SH-SY5Y (cell line): ENCODE measurements at regions not wholly inside any gene's neighbourhood (a gene's known extent, or its start where the extent isn't known, plus 50 kb on each side); places are given as distances from the start of the nearest gene placed in this dataset.

ENCODE experiments used
- GATA2 ChIP-seq: IDR thresholded peaks from 2 replicates; pipeline ENCODE4 v1.6.1; 2011; ENCODE audit warnings: mild to moderate bottlenecking, low read depth, low read length
- GATA3 ChIP-seq: IDR thresholded peaks from 2 replicates; pipeline ENCODE4 v1.6.1; 2011; ENCODE audit warnings: low read depth, mild to moderate bottlenecking, low read length, moderate library complexity

DNA sequence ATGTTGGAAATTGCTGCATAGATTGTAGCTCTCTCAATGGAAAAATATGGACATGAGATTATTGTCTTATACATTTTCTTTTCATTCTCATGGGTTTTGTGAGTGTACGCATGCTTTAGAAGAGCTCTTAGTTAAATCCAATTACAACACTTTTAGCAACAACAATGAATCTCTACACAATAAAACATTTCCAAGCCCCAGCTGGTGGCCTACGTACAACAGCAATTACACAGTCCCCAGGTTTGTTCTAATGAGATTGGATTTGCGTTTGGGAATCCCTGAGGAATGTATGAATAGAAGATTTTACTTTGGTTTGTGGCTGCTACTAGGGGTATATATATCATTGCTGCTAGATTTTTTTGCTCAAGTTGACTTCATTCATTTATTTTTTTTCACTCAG, 98.6 kb downstream of the FHDC1 start:
- no peak for TF ChIP-seq GATA3
- TF ChIP-seq GATA2, result no peak

DNA sequence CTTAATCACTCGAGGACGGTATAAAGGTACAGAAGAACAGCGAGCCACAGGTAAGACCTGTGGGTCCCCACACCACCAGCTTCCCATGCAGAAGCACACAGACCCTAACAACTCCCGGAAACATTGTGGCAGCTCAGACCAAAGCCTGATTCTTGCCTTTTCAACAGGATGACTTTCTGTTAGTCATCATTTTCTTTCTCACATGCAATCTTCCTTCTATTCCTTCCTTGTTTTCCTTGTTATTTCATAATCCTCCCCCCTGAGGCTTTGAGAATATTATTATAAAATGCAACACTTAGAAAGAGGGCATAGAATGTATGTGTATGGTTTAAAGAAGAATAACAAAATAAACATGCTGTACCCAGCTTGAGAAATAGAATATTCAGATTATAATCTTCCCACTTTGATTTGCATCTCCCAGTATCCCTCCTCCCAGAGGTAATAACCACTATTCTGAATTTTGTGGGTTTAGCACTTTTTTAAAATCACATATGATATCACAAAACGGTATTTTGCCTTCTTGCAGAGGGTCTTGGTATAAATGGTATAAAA, 100.9 kb downstream of the FHDC1 start:
- TF ChIP-seq GATA2, result no peak
- no peak for TF ChIP-seq GATA3

DNA sequence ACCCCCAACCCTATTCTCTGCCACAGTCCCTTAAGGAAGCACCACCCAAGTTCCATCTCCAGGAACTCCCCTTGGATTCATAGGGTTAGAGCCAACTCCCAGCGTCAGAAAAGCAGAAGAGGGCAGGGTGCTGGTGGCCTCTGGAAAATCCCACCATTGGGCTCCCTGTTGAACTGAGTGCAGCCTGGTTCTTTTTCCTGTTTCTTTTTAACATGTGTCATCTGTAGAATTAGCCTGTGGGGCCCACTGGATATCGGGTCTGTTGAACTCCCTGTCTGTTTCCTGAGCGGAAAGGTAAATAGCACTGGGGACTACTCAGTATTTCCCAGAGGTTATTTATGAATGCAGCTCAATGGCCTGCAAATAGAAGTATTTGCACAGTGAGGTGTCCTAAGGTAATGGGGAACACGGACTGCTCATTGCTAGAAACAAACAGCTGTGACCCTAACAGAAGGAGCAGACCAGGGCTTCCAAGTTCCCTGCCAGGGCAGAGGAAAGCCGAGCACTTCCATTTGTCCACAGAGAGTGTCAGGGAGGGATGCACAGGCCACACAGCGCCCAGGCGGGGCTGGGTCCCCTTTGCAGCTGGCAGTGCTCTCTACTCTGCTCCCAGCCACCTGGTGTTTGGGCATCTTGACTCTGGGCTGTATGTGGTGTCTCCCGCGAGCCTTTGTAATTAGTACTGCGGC, 102.6 kb downstream of the FHDC1 start:
- TF ChIP-seq GATA3, result no peak
- no peak for TF ChIP-seq GATA2

DNA sequence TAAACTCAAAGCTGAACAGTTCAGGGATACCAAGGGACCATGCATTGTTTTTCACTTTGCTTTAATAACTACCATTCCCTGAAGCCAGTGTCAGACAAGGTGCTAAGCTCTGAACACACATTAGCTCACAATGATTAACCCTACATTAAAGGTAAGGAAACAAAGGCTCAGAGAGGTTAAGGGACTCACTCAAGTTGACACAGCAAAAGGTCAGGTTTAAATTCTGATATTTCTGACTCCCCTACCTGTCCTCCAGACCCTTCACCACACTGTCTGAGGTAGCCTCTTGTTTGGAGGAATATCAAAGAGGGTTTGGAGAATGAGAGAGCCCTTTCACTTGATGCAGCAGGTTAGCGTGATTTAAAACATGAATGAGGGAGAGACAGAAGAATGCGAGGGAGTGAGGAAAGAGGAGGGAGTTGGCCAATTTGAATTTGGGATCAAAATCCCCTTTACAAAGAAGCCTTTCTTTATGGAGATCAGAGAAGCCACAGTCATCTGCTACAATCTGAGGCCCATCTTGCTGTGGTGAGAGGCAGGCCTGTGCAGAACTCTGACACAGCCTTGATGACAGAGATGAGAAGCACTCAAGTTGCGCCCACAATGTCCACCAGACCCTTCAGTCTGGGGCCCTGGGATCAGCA, 103.5 kb downstream of the FHDC1 start:
- no peak for TF ChIP-seq GATA2
- no peak for TF ChIP-seq GATA3

DNA sequence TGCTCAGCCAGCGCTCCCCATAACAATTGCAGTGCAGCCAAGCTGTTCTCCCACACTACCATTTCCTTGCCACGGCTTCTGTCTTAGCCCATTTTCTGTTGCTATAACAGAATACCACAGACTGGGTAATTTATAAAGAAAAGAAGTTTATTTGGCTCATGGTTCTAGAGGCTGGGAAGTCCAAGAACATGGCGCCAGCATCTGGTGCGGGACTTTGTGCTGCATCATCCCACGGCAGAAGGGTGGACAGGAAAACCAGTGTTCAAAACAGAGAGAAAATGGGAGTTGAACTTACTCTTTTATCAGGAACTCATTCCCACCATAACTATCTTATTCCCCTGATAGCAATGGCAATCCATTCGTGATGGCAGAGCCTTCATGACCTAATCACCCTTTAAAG, 104.6 kb downstream of the FHDC1 start:
- no peak for TF ChIP-seq GATA3
- TF ChIP-seq GATA2, result no peak

DNA sequence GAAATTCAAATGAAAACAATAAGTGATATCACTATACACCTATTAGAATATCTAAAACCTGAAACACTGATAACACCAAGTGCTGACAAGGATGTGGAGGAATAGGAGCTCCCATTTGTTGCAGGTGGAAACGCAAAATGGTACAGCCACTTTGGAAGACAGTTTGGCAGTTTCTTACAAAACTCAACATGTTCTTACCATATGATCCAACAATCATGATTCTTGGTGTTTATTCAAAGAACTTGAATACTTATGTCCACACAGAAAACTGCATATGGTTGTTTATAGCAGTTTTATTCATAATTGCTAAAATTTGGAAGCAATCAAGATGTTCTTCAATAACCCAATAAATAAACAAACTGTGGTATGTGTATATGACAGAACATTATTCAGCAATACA, 107.9 kb downstream of the FHDC1 start:
- TF ChIP-seq GATA3, result no peak
- TF ChIP-seq GATA2, result no peak

DNA sequence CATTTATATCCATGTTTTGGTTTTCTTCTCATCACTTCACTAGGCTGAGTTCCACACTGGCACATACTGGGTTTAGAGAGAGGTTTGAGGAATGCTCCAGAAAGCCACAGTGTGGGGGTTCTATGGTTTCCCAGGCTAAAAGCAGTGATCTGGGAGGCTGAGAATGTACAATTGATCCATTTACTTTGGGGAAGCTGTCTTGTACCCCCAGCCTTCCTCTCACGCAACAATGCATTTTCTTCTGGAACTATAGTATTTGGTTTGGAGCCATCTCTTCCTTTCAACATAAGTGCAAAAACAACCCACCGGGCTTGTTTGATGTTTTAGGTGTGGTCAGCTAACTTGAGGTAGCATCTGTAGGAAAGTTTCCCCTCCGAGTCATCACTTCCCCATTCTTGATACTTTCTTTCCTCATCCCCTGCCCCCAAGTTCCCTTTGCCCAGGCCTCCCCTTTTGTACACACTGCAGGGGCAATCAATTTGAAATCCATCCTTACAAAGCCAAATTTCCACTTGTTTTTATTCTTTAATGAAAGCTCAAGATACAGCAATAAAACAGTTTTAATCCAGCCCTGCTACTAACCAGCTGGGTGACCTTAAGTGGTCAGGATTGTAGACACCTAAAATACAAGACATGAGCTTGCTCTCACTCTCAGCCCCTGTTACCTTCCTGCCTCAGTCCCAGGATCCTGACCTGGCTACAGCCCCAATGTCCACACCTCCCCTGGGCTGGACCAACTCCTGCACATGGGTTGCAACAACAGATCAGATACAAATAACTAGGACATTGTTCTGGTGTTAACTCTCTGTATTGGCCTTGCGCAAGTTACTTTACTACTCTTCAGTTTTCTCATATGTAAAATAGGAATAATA, 109.2 kb downstream of the FHDC1 start:
- TF ChIP-seq GATA2 (no peak), GATA3 (no peak)

DNA sequence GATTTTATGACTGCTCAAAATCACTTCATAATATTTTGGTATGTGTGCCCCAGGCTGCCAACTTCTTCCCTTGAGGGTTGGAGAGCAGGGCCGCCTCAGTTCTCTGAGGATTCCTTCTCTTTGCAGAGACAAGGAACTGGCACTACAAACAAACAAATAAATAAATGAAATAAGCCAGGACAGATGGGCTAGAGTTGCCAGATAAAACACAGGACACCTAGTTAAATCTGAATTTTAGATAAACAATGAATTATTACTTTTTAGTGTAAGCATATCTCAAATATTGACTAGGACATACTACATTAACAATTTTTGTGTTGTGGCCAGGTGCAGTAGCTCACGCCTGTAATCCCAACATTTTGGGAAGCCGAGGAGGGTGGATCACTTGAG, 122.5 kb downstream of the FHDC1 start:
- TF ChIP-seq GATA2 (no peak), GATA3 (no peak)

DNA sequence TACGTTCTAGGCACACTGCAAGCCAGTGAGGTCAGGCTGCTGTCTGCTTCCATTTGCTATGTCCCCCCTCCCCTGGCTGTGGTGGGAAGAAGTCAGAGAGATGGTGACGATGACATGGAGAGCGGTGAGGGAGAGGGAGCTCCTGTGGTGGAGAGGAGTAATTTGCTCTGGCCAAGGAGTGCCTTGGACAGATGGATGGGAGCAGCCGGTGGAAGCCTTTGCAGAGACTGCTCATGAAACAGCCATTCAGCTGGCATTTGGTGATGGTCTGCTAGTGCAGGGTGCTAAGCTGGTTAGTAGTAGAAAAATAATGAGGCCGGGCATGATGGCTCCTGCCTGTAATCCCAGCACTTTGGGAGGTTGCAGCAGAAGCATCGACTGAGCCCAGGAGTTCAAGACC, 124.1 kb downstream of the FHDC1 start:
- TF ChIP-seq GATA3 (no peak), GATA2 (no peak)

DNA sequence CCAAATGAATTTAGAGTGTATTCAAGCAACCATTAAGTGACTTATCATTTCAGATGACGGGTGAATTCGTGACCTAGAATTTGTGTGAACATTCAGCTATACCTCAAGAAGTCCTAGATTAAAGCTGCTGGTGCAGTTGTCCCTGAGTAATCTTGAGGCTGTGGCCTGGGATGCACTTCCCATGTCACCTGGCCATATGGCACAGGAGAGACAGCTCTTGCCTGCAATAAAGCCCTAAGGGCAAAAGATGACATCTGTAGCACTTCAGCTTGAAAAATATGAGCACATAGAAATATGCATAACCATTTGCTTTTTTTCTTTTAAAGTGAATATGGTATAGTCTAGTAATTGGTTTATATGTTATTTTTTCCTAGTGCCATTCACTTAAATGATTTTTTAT, 125.8 kb downstream of the FHDC1 start:
- TF ChIP-seq GATA2, result no peak
- TF ChIP-seq GATA3, result no peak

DNA sequence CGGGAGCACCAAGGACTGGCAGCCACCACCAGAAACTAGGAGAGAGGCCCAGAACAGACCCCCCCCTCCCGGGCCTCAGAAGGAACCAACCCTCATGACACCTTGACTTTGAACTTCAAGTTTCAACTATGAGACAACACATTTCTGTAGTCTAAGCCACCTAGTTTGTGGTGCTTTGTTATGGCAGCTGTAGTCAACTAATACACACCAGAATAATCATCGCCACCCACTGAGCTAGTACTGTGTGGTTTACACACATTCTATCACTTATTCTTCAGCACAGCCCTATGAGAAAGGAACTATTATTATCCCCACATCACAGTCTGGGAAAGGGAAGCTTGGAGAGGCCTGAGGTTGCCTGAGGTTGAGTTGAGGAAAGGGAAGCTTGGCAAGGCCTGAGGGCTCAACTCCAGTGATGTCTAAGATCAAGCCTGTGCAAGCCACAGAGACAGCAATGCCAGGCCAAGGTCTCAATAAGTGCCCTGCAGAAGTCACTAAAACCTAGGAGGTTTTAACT, 126.6 kb downstream of the FHDC1 start:
- TF ChIP-seq GATA3 (no peak), GATA2 (no peak)

DNA sequence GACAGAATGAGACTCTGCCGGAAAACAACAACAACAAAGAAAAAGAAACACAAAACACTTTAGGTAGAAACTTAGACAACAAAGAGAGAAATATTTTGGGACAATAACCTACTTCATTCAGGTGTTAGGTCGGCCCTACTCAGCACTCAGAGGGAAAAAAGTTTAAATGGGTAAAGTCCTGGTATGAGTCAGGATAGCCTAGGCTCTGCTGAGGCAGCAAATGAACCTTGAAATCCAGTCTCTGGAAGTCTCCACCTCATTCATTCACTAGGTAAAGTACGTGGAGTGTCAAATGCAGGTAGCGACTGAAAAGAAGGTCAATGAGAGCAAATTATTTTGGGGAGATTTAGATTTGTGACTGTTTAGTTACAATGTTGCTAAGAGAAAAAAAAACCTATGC, 127.4 kb downstream of the FHDC1 start:
- no peak for TF ChIP-seq GATA2
- no peak for TF ChIP-seq GATA3

DNA sequence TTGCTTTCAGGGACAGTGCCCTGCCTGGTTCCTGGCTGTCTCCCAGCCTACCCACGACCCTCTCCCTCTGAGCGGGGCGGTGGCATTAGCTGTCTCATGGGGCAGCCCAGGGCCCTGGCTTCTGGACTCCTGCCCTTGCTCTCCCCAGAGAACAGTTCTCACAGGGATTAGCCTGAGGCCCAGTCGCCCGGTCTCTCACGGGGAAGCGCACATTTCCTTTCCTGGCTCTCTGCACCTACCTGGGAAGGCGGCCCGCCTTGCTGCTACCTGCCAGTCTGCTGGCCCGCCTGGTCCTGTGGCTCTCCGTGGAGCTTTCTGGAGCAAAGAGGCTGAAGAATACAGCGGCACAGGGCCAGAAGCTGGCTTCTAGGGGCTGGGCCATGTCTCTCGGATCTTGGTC, 128.4 kb downstream of the FHDC1 start:
- no peak for TF ChIP-seq GATA2
- TF ChIP-seq GATA3, result no peak

DNA sequence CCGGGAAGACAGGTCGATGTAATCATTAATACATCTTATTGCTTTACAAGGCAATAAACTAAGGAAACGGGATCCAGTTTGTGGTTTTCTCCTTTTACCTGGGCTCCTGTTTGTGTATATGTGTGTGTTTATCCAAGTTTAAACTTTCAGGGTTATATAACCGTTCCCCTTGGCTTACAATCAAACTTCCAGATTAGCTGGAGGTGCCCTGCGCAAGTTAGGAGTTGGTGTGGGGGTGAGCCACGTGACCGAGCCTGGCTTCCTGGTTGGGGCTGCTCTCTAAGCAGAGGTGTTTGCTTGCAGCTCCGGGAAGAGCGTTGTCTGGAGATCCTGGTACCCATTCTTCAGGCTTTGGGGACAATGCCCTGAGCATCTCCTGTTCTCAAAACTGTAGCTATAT, 129.2 kb downstream of the FHDC1 start:
- TF ChIP-seq GATA3 (no peak), GATA2 (no peak)
